ENCODE measurements at regions not wholly inside any gene's neighbourhood (a gene's known extent, or its start where the extent isn't known, plus 50 kb on each side); places are given as distances from the start of the nearest gene placed in this dataset.

- no peak for DNase-seq (ENCODE audit: low spot score)
- no peak for TF ChIP-seq JUND (IDR thresholded peaks at IDR 0.05)
- H3K9me3 ChIP-seq (ENCODE audit: control insufficient read depth in 4 of 4, low read length in 3 of 4), result no peaks in the 10 kb centered on the region
- H3K4me3 ChIP-seq (ENCODE audit: low read depth in 1 of 3, low read length in 3 of 3), result no peak overlapping the region
- WGBS, result 76% methylated on average over 3 of the region's 3 CpGs
- no peaks in the 10 kb centered on the region for H3K27me3 ChIP-seq (ENCODE audit: control insufficient read depth in 4 of 4, insufficient read depth in 4 of 4, low read length in 3 of 4)
- no peak overlapping the region for H3K27ac ChIP-seq (ENCODE audit: low read depth in 1 of 2, low read length in 2 of 2)
- no peaks in the 10 kb centered on the region for H3K36me3 ChIP-seq (ENCODE audit: control insufficient read depth in 4 of 4, insufficient read depth in 3 of 4, low read depth in 1 of 4, low read length in 3 of 4)
- H3K4me1 ChIP-seq (ENCODE audit: control insufficient read depth in 4 of 4, insufficient read depth in 4 of 4, low read length in 3 of 4), result no peaks in the 10 kb centered on the region
- H3K9ac ChIP-seq (ENCODE audit: low read depth in 1 of 2, low read length in 2 of 2), result no peak overlapping the region
Observed at GRCh38 chr11:92477686-92478085, 253.1 kb downstream of the FAT3 start.

- Histone ChIP-seq H3K9ac (ENCODE audit: low read depth in 1 of 2, low read length in 2 of 2) (no peak overlapping the region), H3K27ac (ENCODE audit: low read depth in 1 of 2, low read length in 2 of 2) (no peak overlapping the region), H3K4me1 (ENCODE audit: control insufficient read depth in 4 of 4, insufficient read depth in 4 of 4, low read length in 3 of 4) (no peaks in the 10 kb centered on the region), H3K4me3 (ENCODE audit: low read depth in 1 of 3, low read length in 3 of 3) (no peak overlapping the region), H3K27me3 (ENCODE audit: control insufficient read depth in 4 of 4, insufficient read depth in 4 of 4, low read length in 3 of 4) (no peaks in the 10 kb centered on the region), H3K36me3 (ENCODE audit: control insufficient read depth in 4 of 4, insufficient read depth in 3 of 4, low read depth in 1 of 4, low read length in 3 of 4) (no peaks in the 10 kb centered on the region), H3K9me3 (ENCODE audit: control insufficient read depth in 4 of 4, low read length in 3 of 4) (no peaks in the 10 kb centered on the region)
- no peak for DNase-seq (ENCODE audit: low spot score)
- 88% methylated on average over 1 of the region's 1 CpG for WGBS
- no peak for TF ChIP-seq RXRA (IDR thresholded peaks at IDR 0.05)
- no peak for TF ChIP-seq GABPA (IDR thresholded peaks at IDR 0.05 in 1 of 2, conservative IDR thresholded peaks at IDR 0.05 in 1 of 2)
- no peak for TF ChIP-seq YY1 (IDR thresholded peaks at IDR 0.05)
- no peak for TF ChIP-seq HNF4G (IDR thresholded peaks at IDR 0.05)
- no peak for TF ChIP-seq EGR1 (IDR thresholded peaks at IDR 0.05; ENCODE audit: low read depth in 2 of 2)
- no peak for TF ChIP-seq HNF4A (conservative IDR thresholded peaks at IDR 0.05)
- TF ChIP-seq REST (IDR thresholded peaks at IDR 0.05), result no peak
- no peak for TF ChIP-seq MAX (IDR thresholded peaks at IDR 0.05)
- no peak for TF ChIP-seq FOXA2 (IDR thresholded peaks at IDR 0.05)
- no peak for TF ChIP-seq RAD21 (IDR thresholded peaks at IDR 0.05)
- no peak for TF ChIP-seq JUND (IDR thresholded peaks at IDR 0.05)
- TF ChIP-seq ZBTB33 (IDR thresholded peaks at IDR 0.05), result no peak
- no peak for TF ChIP-seq ATF3 (IDR thresholded peaks at IDR 0.05)
- TF ChIP-seq NR2F2 (IDR thresholded peaks at IDR 0.05), result no peak
- TF ChIP-seq CTCF (IDR thresholded peaks at IDR 0.05; ENCODE audit: low read depth, low read length, missing input control), result no peak
- TF ChIP-seq FOXA1 (IDR thresholded peaks at IDR 0.05), result no peak
- no peak for TF ChIP-seq TAF1 (conservative IDR thresholded peaks at IDR 0.05)
- TF ChIP-seq SP1 (IDR thresholded peaks at IDR 0.05), result no peak
Observed at GRCh38 chr11:92480499-92480898, 255.9 kb downstream of the FAT3 start.

All from liver (tissue), 8 donors.